Smooth muscle cell (in vitro differentiated cells): ENCODE measurements at regions not wholly inside any gene's neighbourhood (a gene's known extent, or its start where the extent isn't known, plus 50 kb on each side); places are given as distances from the start of the nearest gene placed in this dataset.

Experiments used
- DNase-seq: peaks from one replicate; lab custom pipeline; 2025; ENCODE audit not compliant: unreplicated experiment; lab: John Stamatoyannopoulos, UW
- H2AFZ ChIP-seq: fragments of 200-600 bp; sonication (generic); 2 replicates; pipeline ENCODE4 v1.6.0; 2016; ENCODE audit warnings: antibody characterized with exemption, low read depth, mild to moderate bottlenecking
- H3F3A ChIP-seq: fragments of 200-600 bp; sonication (generic); 2 replicates; pipeline ENCODE4 v1.6.0; 2017; ENCODE audit warnings: antibody characterized with exemption, low read depth
- H3K27ac ChIP-seq: fragments of 200-600 bp; sonication (generic); 2 replicates; pipeline ENCODE4 v1.5.1; 2016; ENCODE audit warnings: low read depth, mild to moderate bottlenecking
- H3K27me3 ChIP-seq: fragments of 200-600 bp; sonication (generic); 2 replicates; pipeline ENCODE4 v1.6.1; 2016; ENCODE audit warnings: low read depth, mild to moderate bottlenecking
- H3K36me3 ChIP-seq: fragments of 200-600 bp; sonication (generic); 2 replicates; pipeline ENCODE4 v1.5.1; 2016; ENCODE audit warnings: low read depth
- H3K4me1 ChIP-seq: fragments of 200-600 bp; sonication (generic); 2 replicates; pipeline ENCODE4 v1.5.1; 2016; ENCODE audit warnings: low read depth
- H3K4me2 ChIP-seq: fragments of 200-600 bp; sonication (generic); 2 replicates; pipeline ENCODE4 v1.6.0; 2016; ENCODE audit warnings: mild to moderate bottlenecking
- H3K4me3 ChIP-seq: fragments of 200-600 bp; sonication (generic); 2 replicates; pipeline ENCODE4 v1.5.1; 2016; ENCODE audit warnings: mild to moderate bottlenecking
- H3K79me2 ChIP-seq: fragments of 200-600 bp; sonication (generic); 2 replicates; pipeline ENCODE4 v1.6.0; 2016; ENCODE audit warnings: low read depth, mild to moderate bottlenecking
- H3K9ac ChIP-seq: fragments of 200-600 bp; sonication (generic); 2 replicates; pipeline ENCODE4 v1.6.0; 2016; ENCODE audit warnings: low read depth
- H3K9me3 ChIP-seq: fragments of 200-600 bp; sonication (generic); replicated peaks from 2 replicates; pipeline ENCODE4 v1.5.1; 2016; ENCODE audit warnings: low read depth
- H4K20me1 ChIP-seq: fragments of 200-600 bp; sonication (generic); 2 replicates; pipeline ENCODE4 v1.6.0; 2016; ENCODE audit warnings: low read depth
- WGBS: methylation state at CpG from one replicate; pipeline ENCODE4 v1.1.7; 2016; ENCODE audit warnings: low lambda C conversion rate; 5-methylcytosine and 5-hydroxymethylcytosine counted together
- TF ChIP-seq, protein P1 (sequence below): fragments of 200-600 bp; sonication (generic); IDR thresholded peaks from 2 replicates; pipeline ENCODE4 v1.5.1; 2017; ENCODE audit warnings: borderline replicate concordance, mild to moderate bottlenecking, antibody characterized with exemption; ENCODE audit not compliant: insufficient read depth, poor library complexity, severe bottlenecking

GRCh38 chr7:153529651-153530165 is 522.5 kb upstream of the DPP6 start:
- DNase-seq, result no peak
- 83% methylated on average over 12 of the region's 12 CpGs for WGBS

DNA sequence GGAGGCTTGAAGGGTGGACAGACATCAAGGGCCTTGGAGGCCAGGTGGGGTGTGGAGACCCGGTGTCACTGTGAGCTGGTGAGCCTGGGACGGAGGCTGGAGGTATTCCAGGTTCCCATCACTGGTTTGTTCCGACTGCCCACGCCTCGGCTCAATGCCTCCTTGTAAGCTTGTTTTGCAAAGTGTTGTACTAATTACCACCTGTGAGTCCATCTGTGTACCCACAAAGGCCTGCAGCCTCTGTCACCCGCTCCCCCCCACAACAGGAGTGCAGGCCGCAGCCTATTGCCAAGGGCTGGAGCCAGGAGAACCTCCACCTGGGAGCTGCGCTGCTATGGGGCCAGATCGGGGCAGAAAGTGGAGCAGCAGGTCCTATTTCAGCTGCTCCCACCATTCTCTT is 521.8 kb upstream of the DPP6 start:
- Histone ChIP-seq H3K4me1 (no peaks in the 10 kb centered on the region), H4K20me1 (no peaks in the 10 kb centered on the region), H3K4me2 (no peak overlapping the region), H3K27ac (no peak overlapping the region), H3K9ac (no peak overlapping the region), H3F3A (no peaks in the 10 kb centered on the region), H2AFZ (no peak overlapping the region), H3K9me3 (no peaks in the 10 kb centered on the region), H3K27me3 (no peaks in the 10 kb centered on the region), H3K79me2 (no peaks in the 10 kb centered on the region), H3K36me3 (no peaks in the 10 kb centered on the region), H3K4me3 (no peak overlapping the region)
- WGBS, result 88% methylated on average over 9 of the region's 9 CpGs
- no peak for DNase-seq
- TF ChIP-seq, protein P1, sequence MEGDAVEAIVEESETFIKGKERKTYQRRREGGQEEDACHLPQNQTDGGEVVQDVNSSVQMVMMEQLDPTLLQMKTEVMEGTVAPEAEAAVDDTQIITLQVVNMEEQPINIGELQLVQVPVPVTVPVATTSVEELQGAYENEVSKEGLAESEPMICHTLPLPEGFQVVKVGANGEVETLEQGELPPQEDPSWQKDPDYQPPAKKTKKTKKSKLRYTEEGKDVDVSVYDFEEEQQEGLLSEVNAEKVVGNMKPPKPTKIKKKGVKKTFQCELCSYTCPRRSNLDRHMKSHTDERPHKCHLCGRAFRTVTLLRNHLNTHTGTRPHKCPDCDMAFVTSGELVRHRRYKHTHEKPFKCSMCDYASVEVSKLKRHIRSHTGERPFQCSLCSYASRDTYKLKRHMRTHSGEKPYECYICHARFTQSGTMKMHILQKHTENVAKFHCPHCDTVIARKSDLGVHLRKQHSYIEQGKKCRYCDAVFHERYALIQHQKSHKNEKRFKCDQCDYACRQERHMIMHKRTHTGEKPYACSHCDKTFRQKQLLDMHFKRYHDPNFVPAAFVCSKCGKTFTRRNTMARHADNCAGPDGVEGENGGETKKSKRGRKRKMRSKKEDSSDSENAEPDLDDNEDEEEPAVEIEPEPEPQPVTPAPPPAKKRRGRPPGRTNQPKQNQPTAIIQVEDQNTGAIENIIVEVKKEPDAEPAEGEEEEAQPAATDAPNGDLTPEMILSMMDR, result no peak

More at GRCh38 chr7:153529651-153530165, 522.5 kb upstream of the DPP6 start:
- H3K9me3 ChIP-seq, result no peaks in the 10 kb centered on the region
- H3K4me2 ChIP-seq, result no peak overlapping the region
- TF ChIP-seq, protein P1, result no peak
- no peak overlapping the region for H3K27ac ChIP-seq
- H3K4me1 ChIP-seq, result no peaks in the 10 kb centered on the region
- no peaks in the 10 kb centered on the region for H3F3A ChIP-seq
- H3K4me3 ChIP-seq, result no peak overlapping the region
- H3K36me3 ChIP-seq, result no peaks in the 10 kb centered on the region
- H3K79me2 ChIP-seq, result no peaks in the 10 kb centered on the region
- H3K9ac ChIP-seq, result no peak overlapping the region
- no peaks in the 10 kb centered on the region for H3K27me3 ChIP-seq
- H2AFZ ChIP-seq, result no peak overlapping the region
- H4K20me1 ChIP-seq, result no peaks in the 10 kb centered on the region

DNA sequence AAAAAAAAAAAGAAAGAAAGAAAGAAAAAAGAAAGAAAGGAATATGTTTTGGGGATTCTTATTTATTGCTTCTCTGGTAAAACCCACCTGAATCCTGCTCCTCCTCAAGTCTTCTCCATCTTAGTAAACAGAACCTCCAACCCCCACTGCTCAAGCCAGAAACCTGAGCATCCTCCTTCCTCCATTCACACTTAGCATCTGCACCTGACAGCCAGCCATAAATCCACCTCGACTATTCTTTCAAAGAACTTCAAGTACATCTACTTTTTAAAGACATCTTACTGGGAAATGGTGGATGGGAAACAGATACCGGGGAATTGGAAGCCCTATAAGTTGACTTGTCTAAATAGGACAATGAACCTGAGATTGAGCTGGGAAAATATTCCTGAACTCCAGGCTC is 519.9 kb upstream of the DPP6 start:
- H3K9ac ChIP-seq, result no peak overlapping the region
- no peak overlapping the region for H2AFZ ChIP-seq
- H3K27me3 ChIP-seq, result no peaks in the 10 kb centered on the region
- WGBS, result 86% methylated on average over 2 of the region's 2 CpGs
- no peaks in the 10 kb centered on the region for H3K36me3 ChIP-seq
- DNase-seq, result no peak
- no peaks in the 10 kb centered on the region for H4K20me1 ChIP-seq
- no peak overlapping the region for H3K27ac ChIP-seq
- H3K9me3 ChIP-seq, result no peaks in the 10 kb centered on the region
- no peak overlapping the region for H3K4me2 ChIP-seq
- H3K79me2 ChIP-seq, result no peaks in the 10 kb centered on the region
- TF ChIP-seq, protein P1, result no peak
- no peaks in the 10 kb centered on the region for H3K4me1 ChIP-seq
- no peaks in the 10 kb centered on the region for H3F3A ChIP-seq
- H3K4me3 ChIP-seq, result no peak overlapping the region

- WGBS, result 78% methylated on average over 8 of the region's 8 CpGs
- H4K20me1 ChIP-seq, result no peaks in the 10 kb centered on the region
- H3K27ac ChIP-seq, result no peak overlapping the region
- no peaks in the 10 kb centered on the region for H3K36me3 ChIP-seq
- no peak overlapping the region for H3K9ac ChIP-seq
- TF ChIP-seq, protein P1, result no peak
- no peaks in the 10 kb centered on the region for H3F3A ChIP-seq
- DNase-seq, result no peak
- no peak overlapping the region for H3K4me2 ChIP-seq
- no peaks in the 10 kb centered on the region for H3K9me3 ChIP-seq
- H2AFZ ChIP-seq, result no peak overlapping the region
- H3K4me3 ChIP-seq, result no peak overlapping the region
- H3K79me2 ChIP-seq, result no peaks in the 10 kb centered on the region
- no peaks in the 10 kb centered on the region for H3K4me1 ChIP-seq
- no peaks in the 10 kb centered on the region for H3K27me3 ChIP-seq
Observed at GRCh38 chr7:153537271-153537670, 514.9 kb upstream of the DPP6 start.
